ENCODE measurements at regions not wholly inside any gene's neighbourhood (a gene's known extent, or its start where the extent isn't known, plus 50 kb on each side); places are given as distances from the start of the nearest gene placed in this dataset.

DNA sequence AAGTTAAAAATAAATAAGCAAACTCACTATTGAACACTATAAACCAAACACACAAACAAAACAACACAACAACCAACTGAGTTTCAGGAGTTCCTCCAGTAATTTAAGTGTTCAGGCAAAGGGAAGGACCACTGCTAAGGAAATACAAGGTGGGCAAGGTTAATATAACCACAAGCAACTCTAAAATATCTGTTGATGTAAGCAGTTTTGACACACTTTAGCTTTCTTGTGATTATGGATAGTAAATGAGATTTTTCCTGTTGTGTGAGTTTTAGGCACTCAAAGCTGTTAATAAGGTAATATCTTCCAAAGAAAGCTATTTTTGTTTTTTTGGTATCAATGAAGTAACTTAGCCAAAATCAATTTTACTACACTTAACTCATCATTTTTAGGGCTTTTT lies 839.1 kb upstream of the FOXG1 start:
- TF ChIP-seq, protein P1, sequence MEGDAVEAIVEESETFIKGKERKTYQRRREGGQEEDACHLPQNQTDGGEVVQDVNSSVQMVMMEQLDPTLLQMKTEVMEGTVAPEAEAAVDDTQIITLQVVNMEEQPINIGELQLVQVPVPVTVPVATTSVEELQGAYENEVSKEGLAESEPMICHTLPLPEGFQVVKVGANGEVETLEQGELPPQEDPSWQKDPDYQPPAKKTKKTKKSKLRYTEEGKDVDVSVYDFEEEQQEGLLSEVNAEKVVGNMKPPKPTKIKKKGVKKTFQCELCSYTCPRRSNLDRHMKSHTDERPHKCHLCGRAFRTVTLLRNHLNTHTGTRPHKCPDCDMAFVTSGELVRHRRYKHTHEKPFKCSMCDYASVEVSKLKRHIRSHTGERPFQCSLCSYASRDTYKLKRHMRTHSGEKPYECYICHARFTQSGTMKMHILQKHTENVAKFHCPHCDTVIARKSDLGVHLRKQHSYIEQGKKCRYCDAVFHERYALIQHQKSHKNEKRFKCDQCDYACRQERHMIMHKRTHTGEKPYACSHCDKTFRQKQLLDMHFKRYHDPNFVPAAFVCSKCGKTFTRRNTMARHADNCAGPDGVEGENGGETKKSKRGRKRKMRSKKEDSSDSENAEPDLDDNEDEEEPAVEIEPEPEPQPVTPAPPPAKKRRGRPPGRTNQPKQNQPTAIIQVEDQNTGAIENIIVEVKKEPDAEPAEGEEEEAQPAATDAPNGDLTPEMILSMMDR (IDR thresholded peaks at IDR 0.05; ENCODE audit: low read depth, low read length): no peak
- TF ChIP-seq POLR2A (IDR thresholded peaks at IDR 0.05; ENCODE audit: extremely low read depth, insufficient read length): no peak
